OCI-LY7 (cell line): ENCODE measurements at regions not wholly inside any gene's neighbourhood (a gene's known extent, or its start where the extent isn't known, plus 50 kb on each side); places are given as distances from the start of the nearest gene placed in this dataset.

ENCODE experiments used
- BruUV-seq: library from RNA; stranded (reverse); fragments of 400-500 nt; replicated peaks from 2 replicates; lab custom pipeline; 2021; lab: Mats Ljungman, UMichigan
- CTCF ChIA-PET: fragments of 300-600 bp; sonication (Branson Sonifier 250); formaldehyde crosslinking; loops from one replicate; lab custom pipeline; 2022; ENCODE audit warnings: antibody characterized with exemption; ENCODE audit not compliant: unreplicated experiment; lab: Charles Lee
- POLR2A ChIA-PET: fragments of 300-600 bp; sonication (Branson Sonifier 250); formaldehyde crosslinking; loops from one replicate; lab custom pipeline; 2022; ENCODE audit warnings: antibody characterized with exemption; lab: Charles Lee
- DNase-seq: peaks from one replicate; pipeline ENCODE4 v3.0.0-alpha.2; 2015; ENCODE audit warnings: low spot score
- H2AFZ ChIP-seq: fragments of 200-600 bp; sonication (generic), shearing (Covaris generic); 2 replicates; pipeline ENCODE4 v1.6.1; 2014; ENCODE audit warnings: mild to moderate bottlenecking, antibody characterized with exemption, low read length, moderate library complexity
- H3K27ac ChIP-seq: fragments of 200-600 bp; sonication (generic); 2 replicates; pipeline ENCODE4 v1.5.1; 2014; ENCODE audit warnings: mixed run types, low read depth, mild to moderate bottlenecking, moderate library complexity, low read length, inconsistent platforms; ENCODE audit not compliant: poor library complexity, severe bottlenecking
- H3K36me3 ChIP-seq: fragments of 200-600 bp; sonication (generic); 2 replicates; pipeline ENCODE4 v1.6.1; 2014; ENCODE audit warnings: mild to moderate bottlenecking, antibody characterized with exemption, low read length, moderate library complexity, mixed read lengths; ENCODE audit not compliant: insufficient read depth
- H3K4me1 ChIP-seq: fragments of 200-600 bp; sonication (generic); 2 replicates; pipeline ENCODE4 v1.5.1; 2014; ENCODE audit warnings: mild to moderate bottlenecking, low read length; ENCODE audit not compliant: insufficient read depth, poor library complexity, severe bottlenecking
- H3K4me2 ChIP-seq: fragments of 200-600 bp; sonication (generic); 2 replicates; pipeline ENCODE4 v1.6.1; 2014; ENCODE audit warnings: mild to moderate bottlenecking, low read length
- H3K4me3 ChIP-seq: fragments of 200-600 bp; sonication (generic); 2 replicates; pipeline ENCODE4 v1.5.1; 2014; ENCODE audit warnings: mild to moderate bottlenecking, low read depth, low read length; ENCODE audit not compliant: poor library complexity, severe bottlenecking
- H3K79me2 ChIP-seq: fragments of 200-600 bp; sonication (generic); 2 replicates; pipeline ENCODE4 v1.6.1; 2016; ENCODE audit warnings: low read depth, mild to moderate bottlenecking, low read length, moderate library complexity, mixed read lengths; ENCODE audit not compliant: insufficient read depth
- H3K9me2 ChIP-seq: fragments of 200-600 bp; sonication (generic); 2 replicates; pipeline ENCODE4 v1.6.1; 2016; ENCODE audit warnings: mild to moderate bottlenecking, low read length, mixed read lengths; ENCODE audit not compliant: insufficient read depth
- H3K9me3 ChIP-seq: fragments of 200-600 bp; sonication (generic); 2 replicates; pipeline ENCODE4 v1.6.1; 2014; ENCODE audit warnings: mild to moderate bottlenecking, mixed run types, low read length, mixed read lengths
- H4K20me1 ChIP-seq: fragments of 200-600 bp; sonication (generic); 2 replicates; pipeline ENCODE4 v1.6.1; 2014; ENCODE audit warnings: mild to moderate bottlenecking, antibody characterized with exemption, low read length, moderate library complexity, mixed read lengths; ENCODE audit not compliant: insufficient read depth
- EZH2phosphoT487 ChIP-seq: fragments of 200-600 bp; sonication (generic); IDR thresholded peaks from 2 replicates; pipeline ENCODE4 v1.6.1; 2018; ENCODE audit warnings: low read depth, borderline replicate concordance, mild to moderate bottlenecking, mixed run types, antibody characterized with exemption, low read length, moderate library complexity, mixed read lengths
- intact Hi-C: fragments of 100-400 bp; cut with micrococcal nuclease; formaldehyde crosslinking; loops from one replicate; pipeline ENCODE4 v1.10.0; 2022; ENCODE audit not compliant: unreplicated experiment
- TF ChIP-seq, protein P1 (sequence below): fragments of 200-600 bp; sonication (generic); conservative IDR thresholded peaks from 2 replicates; pipeline ENCODE4 v1.5.1; 2014; ENCODE audit warnings: mild to moderate bottlenecking, antibody characterized with exemption, low read length, moderate library complexity, mixed read lengths

DNA sequence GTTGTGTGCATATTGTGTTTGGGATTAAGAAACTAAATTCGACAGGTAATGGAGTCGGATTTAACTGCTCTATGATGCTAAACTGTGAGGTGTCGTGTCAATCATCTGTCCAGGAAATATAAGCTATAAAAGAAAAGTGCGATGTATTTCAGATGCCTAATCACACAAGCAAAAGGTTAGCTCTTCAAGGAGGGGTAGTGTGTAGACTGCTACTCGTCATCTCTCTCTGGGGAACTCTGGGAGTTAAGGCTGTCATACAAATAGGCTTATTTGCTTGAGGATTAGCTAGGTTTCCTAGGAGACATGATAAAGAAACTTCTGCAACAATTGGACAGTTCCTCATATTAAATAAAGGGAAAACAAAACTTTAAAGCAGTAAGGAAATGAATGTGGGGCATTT, 462.1 kb downstream of the OLFM4 start:
- no peaks in the 10 kb centered on the region for H4K20me1 ChIP-seq
- no peaks in the 10 kb centered on the region for H3K4me1 ChIP-seq
- H3K4me2 ChIP-seq, result no peak overlapping the region
- POLR2A ChIA-PET, result interaction anchor here (0.7 to 1.4 kb wide), 3 partner anchors 9 to 164 kb away, joined by 3 to 6 read pairs (median 5); no protein-coding TSS in a partner anchor
- H2AFZ ChIP-seq, result no peak overlapping the region
- no peaks in the 10 kb centered on the region for H3K79me2 ChIP-seq
- intact Hi-C loops, result no loop called here
- no peaks in the 10 kb centered on the region for H3K36me3 ChIP-seq
- no peak for DNase-seq
- H3K4me3 ChIP-seq, result no peak overlapping the region
- no TSS peak for BruUV-seq
- no peaks in the 10 kb centered on the region; the same call in 1 of the 2 replicates for H3K9me2 ChIP-seq
- H3K27ac ChIP-seq, result no peak overlapping the region
- TF ChIP-seq, protein P1, sequence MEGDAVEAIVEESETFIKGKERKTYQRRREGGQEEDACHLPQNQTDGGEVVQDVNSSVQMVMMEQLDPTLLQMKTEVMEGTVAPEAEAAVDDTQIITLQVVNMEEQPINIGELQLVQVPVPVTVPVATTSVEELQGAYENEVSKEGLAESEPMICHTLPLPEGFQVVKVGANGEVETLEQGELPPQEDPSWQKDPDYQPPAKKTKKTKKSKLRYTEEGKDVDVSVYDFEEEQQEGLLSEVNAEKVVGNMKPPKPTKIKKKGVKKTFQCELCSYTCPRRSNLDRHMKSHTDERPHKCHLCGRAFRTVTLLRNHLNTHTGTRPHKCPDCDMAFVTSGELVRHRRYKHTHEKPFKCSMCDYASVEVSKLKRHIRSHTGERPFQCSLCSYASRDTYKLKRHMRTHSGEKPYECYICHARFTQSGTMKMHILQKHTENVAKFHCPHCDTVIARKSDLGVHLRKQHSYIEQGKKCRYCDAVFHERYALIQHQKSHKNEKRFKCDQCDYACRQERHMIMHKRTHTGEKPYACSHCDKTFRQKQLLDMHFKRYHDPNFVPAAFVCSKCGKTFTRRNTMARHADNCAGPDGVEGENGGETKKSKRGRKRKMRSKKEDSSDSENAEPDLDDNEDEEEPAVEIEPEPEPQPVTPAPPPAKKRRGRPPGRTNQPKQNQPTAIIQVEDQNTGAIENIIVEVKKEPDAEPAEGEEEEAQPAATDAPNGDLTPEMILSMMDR, result no peak
- TF ChIP-seq EZH2phosphoT487, result no peak
- H3K9me3 ChIP-seq, result no peaks in the 10 kb centered on the region
- CTCF ChIA-PET, result no interaction called here

DNA sequence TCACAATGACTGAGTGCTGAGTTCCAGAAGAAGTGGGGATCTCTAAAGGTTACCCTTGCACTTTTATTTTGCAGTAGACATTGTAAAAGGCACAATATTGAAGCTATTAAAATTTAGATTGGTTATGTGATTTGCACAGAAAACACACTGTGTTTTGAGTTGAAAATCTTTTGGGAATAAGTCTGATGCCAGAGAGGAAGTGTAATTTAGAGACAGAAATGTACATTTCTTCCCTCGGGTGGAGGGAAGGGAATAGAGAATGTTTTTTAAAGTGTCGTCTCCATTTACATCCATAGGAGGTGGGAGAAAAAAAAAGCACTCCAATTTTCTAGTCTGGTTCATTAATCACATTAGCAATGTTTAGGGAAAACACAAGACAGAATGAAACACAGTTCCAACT, 465.8 kb downstream of the OLFM4 start:
- intact Hi-C loops, result no loop called here
- BruUV-seq, result no TSS peak
- no peaks in the 10 kb centered on the region; the same call in 1 of the 2 replicates for H3K9me2 ChIP-seq

DNA sequence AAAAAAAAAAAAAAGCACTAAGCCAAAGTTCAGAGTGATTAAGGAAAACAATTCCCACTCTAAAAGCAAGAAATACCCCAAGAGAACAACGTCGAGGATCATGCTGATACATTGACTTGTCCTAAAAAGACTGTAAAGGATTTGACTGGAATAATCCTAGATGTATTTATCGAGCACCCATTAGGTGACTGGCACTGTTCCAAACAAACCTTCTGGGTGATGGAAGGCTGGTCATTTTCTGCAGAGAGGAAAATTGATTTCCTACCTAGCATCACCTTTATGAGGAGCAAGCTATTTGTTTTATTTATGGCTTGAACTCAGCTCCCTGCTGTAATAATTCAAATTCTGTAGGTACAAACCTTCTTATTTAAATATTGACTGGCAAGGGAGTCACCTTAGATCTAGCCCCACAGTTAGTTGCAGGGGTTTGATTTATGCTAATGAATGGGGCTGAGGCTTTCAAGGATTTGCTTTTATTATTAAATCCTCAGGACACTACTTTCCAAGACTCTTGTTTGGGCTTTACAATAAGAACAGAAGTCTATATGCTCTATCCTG, 471.0 kb downstream of the OLFM4 start:
- no TSS peak for BruUV-seq
- H3K9me2 ChIP-seq, result no peaks in the 10 kb centered on the region

More for the DNA sequence above, 465.8 kb downstream of the OLFM4 start:
- Histone ChIP-seq H3K27ac (no peak overlapping the region), H4K20me1 (no peaks in the 10 kb centered on the region), H3K4me3 (no peak overlapping the region), H3K4me1 (no peaks in the 10 kb centered on the region), H3K4me2 (no peak overlapping the region), H3K9me3 (no peaks in the 10 kb centered on the region), H2AFZ (no peak overlapping the region), H3K36me3 (no peaks in the 10 kb centered on the region), H3K79me2 (no peaks in the 10 kb centered on the region)
- no peak for TF ChIP-seq EZH2phosphoT487
- TF ChIP-seq, protein P1, result no peak
- ChIA-PET CTCF (no interaction called here), POLR2A (no interaction called here)
- DNase-seq, result no peak

More for the DNA sequence above, 471.0 kb downstream of the OLFM4 start:
- H2AFZ ChIP-seq, result no peak overlapping the region
- H3K4me3 ChIP-seq, result no peak overlapping the region
- H3K9me3 ChIP-seq, result no peaks in the 10 kb centered on the region
- POLR2A ChIA-PET, result interaction anchor here (0.7 kb wide), 2 partner anchors 16 to 18 kb away, joined by 3 to 4 read pairs; no protein-coding TSS in a partner anchor
- H3K4me1 ChIP-seq, result no peaks in the 10 kb centered on the region
- intact Hi-C loops, result no loop called here
- H3K4me2 ChIP-seq, result no peak overlapping the region
- TF ChIP-seq EZH2phosphoT487, result no peak
- no peaks in the 10 kb centered on the region for H3K79me2 ChIP-seq
- H3K36me3 ChIP-seq, result no peaks in the 10 kb centered on the region
- no peaks in the 10 kb centered on the region for H4K20me1 ChIP-seq
- CTCF ChIA-PET, result no interaction called here
- DNase-seq, result no peak
- H3K27ac ChIP-seq, result no peak overlapping the region
